IMR-90 (cell line): ENCODE measurements at regions not wholly inside any gene's neighbourhood (a gene's known extent, or its start where the extent isn't known, plus 50 kb on each side); places are given as distances from the start of the nearest gene placed in this dataset.

Source experiments
- ATAC-seq: fragments of 200-7000 bp; cut with Tn5 transposase; 2 replicates; pipeline ENCODE4 v1.9.1; 2020; ENCODE audit warnings: low read depth, mild to moderate bottlenecking, moderate library complexity
- BruUV-seq: library from RNA; stranded (reverse); fragments of 400-500 nt; replicated peaks from 2 replicates; lab custom pipeline; 2021; lab: Mats Ljungman, UMichigan
- CTCF ChIA-PET: fragments of 300-600 bp; formaldehyde crosslinking; extraction: SDS; loops from one replicate; lab custom pipeline; 2021; ENCODE audit warnings: antibody characterized with exemption; lab: Yijun Ruan, JAX
- POLR2A ChIA-PET: fragments of 300-600 bp; sonication (Branson Sonifier 250); formaldehyde crosslinking; loops from one replicate; lab custom pipeline; 2022; ENCODE audit warnings: antibody characterized with exemption; ENCODE audit not compliant: unreplicated experiment; lab: Charles Lee
- DNase-seq: peaks from one replicate; pipeline ENCODE4 v3.0.0; 2013
- H2AFZ ChIP-seq: replicated peaks from 2 replicates; pipeline ENCODE3; 2013; ENCODE audit warnings: low read length, mild to moderate bottlenecking; ENCODE audit not compliant: poor library complexity
- H2AK5ac ChIP-seq: 2 replicates; pipeline ENCODE4 v1.6.1; 2013; ENCODE audit warnings: low read depth, low read length, inconsistent platforms
- H2AK9ac ChIP-seq: replicated peaks from 2 replicates; pipeline ENCODE3; 2013; ENCODE audit warnings: mild to moderate bottlenecking, low read depth, low read length, moderate library complexity; ENCODE audit not compliant: poor library complexity
- H2BK120ac ChIP-seq: 2 replicates; pipeline ENCODE4 v1.6.1; 2013; ENCODE audit warnings: low read depth, low read length, inconsistent platforms
- H2BK15ac ChIP-seq: 3 replicates; pipeline ENCODE4 v1.6.1; 2013; ENCODE audit warnings: low read depth, low read length, inconsistent platforms
- H2BK20ac ChIP-seq: 2 replicates; pipeline ENCODE4 v1.6.1; 2013; ENCODE audit warnings: low read depth, mild to moderate bottlenecking, inconsistent platforms, low read length, moderate library complexity
- H2BK5ac ChIP-seq: 2 replicates; pipeline ENCODE4 v1.6.1; 2013; ENCODE audit warnings: mild to moderate bottlenecking, low read depth, low read length, inconsistent platforms; ENCODE audit not compliant: poor library complexity, severe bottlenecking
- H3K14ac ChIP-seq: replicated peaks from 2 replicates; pipeline ENCODE4 v1.6.1; 2013; ENCODE audit warnings: low read depth, low read length, inconsistent platforms
- H3K18ac ChIP-seq: 2 replicates; pipeline ENCODE4 v1.6.1; 2013; ENCODE audit warnings: low read depth, low read length, control low read depth
- H3K23ac ChIP-seq: 2 replicates; pipeline ENCODE4 v1.6.1; 2013; ENCODE audit warnings: low read depth, low read length, inconsistent platforms
- H3K27ac ChIP-seq: 2 replicates; pipeline ENCODE4 v1.5.1; 2013; ENCODE audit warnings: mild to moderate bottlenecking, control low read depth, low read length; ENCODE audit not compliant: insufficient read depth
- H3K27me3 ChIP-seq: 2 replicates; pipeline ENCODE4 v1.6.1; 2013; ENCODE audit warnings: low read length; ENCODE audit not compliant: control insufficient read depth, insufficient read depth
- H3K36me3 ChIP-seq: 2 replicates; pipeline ENCODE4 v1.6.1; 2013; ENCODE audit warnings: low read length, mixed read lengths; ENCODE audit not compliant: control insufficient read depth, insufficient read depth
- H3K4ac ChIP-seq: 2 replicates; pipeline ENCODE4 v1.6.1; 2013; ENCODE audit warnings: low read depth, low read length, inconsistent platforms
- H3K4me1 ChIP-seq: 2 replicates; pipeline ENCODE4 v1.6.1; 2013; ENCODE audit warnings: low read length, mixed read lengths; ENCODE audit not compliant: control insufficient read depth, insufficient read depth
- H3K4me2 ChIP-seq: 2 replicates; pipeline ENCODE4 v1.6.1; 2013; ENCODE audit warnings: low read depth, mild to moderate bottlenecking, control low read depth, low read length, moderate library complexity
- H3K4me3 ChIP-seq: 2 replicates; pipeline ENCODE4 v1.5.1; 2013; ENCODE audit warnings: low read depth, mild to moderate bottlenecking, control low read depth, low read length, moderate library complexity; ENCODE audit not compliant: insufficient read depth
- H3K56ac ChIP-seq: 2 replicates; pipeline ENCODE4 v1.6.1; 2013; ENCODE audit warnings: low read length, inconsistent platforms; ENCODE audit not compliant: insufficient read depth; ENCODE audit errors: extremely low read depth
- H3K79me1 ChIP-seq, 2 experiments: 2 replicates each; pipeline ENCODE4 v1.6.1; 2013; ENCODE audit warnings: low read length in 2 of 2, inconsistent platforms in 1 of 2, low read depth in 1 of 2
- H3K9ac ChIP-seq: 2 replicates; pipeline ENCODE4 v1.6.1; 2013; ENCODE audit warnings: low read depth, low read length, control low read depth
- H3K9me1 ChIP-seq: 2 replicates; pipeline ENCODE4 v1.6.1; 2013; ENCODE audit warnings: low read length, inconsistent platforms; ENCODE audit not compliant: insufficient read depth
- H3K9me3 ChIP-seq: 2 replicates; pipeline ENCODE4 v1.6.1; 2013; ENCODE audit warnings: low read length; ENCODE audit not compliant: control insufficient read depth, insufficient read depth
- H4K20me1 ChIP-seq: 2 replicates; pipeline ENCODE4 v1.6.1; 2013; ENCODE audit warnings: low read length, inconsistent platforms; ENCODE audit not compliant: insufficient read depth
- H4K5ac ChIP-seq: 2 replicates; pipeline ENCODE4 v1.6.1; 2013; ENCODE audit warnings: mild to moderate bottlenecking, low read depth, low read length, control low read depth
- H4K8ac ChIP-seq, 2 experiments: 2 replicates each; pipeline ENCODE4 v1.6.1; 2013; ENCODE audit warnings: low read depth in 2 of 2, low read length in 2 of 2, control low read depth in 1 of 2, inconsistent platforms in 1 of 2
- H4K91ac ChIP-seq: 2 replicates; pipeline ENCODE4 v1.6.1; 2013; ENCODE audit warnings: low read depth, low read length, inconsistent platforms; ENCODE audit not compliant: insufficient read depth
- BHLHE40 ChIP-seq: fragments of 150-350 bp; IDR thresholded peaks from 2 replicates; pipeline ENCODE4 v1.6.1; 2016; ENCODE audit warnings: mild to moderate bottlenecking, low read depth, low read length
- CEBPB ChIP-seq: IDR thresholded peaks from 2 replicates; pipeline ENCODE4 v1.6.1; 2012; ENCODE audit warnings: low read depth, low read length, improper control_type of control experiment
- CHD1 ChIP-seq: IDR thresholded peaks from 2 replicates; pipeline ENCODE4 v1.6.1; 2012; ENCODE audit warnings: low read depth, low read length, improper control_type of control experiment
- FOS ChIP-seq: fragments of 150-350 bp; IDR thresholded peaks from 2 replicates; pipeline ENCODE4 v1.6.1; 2016; ENCODE audit warnings: low read depth, low read length
- MAFK ChIP-seq: IDR thresholded peaks from 2 replicates; pipeline ENCODE4 v1.6.1; 2012; ENCODE audit warnings: low read depth, low read length, improper control_type of control experiment
- MAZ ChIP-seq: IDR thresholded peaks from 2 replicates; pipeline ENCODE4 v1.6.1; 2012; ENCODE audit warnings: low read depth, mild to moderate bottlenecking, low read length, improper control_type of control experiment, moderate library complexity, borderline replicate concordance
- MXI1 ChIP-seq: IDR thresholded peaks from 2 replicates; pipeline ENCODE4 v1.6.1; 2012; ENCODE audit warnings: low read depth, mild to moderate bottlenecking, low read length, moderate library complexity, borderline replicate concordance
- NFE2L2 ChIP-seq: fragments of 150-350 bp; IDR thresholded peaks from 2 replicates; pipeline ENCODE4 v1.6.1; 2016; ENCODE audit warnings: low read depth, mild to moderate bottlenecking, low read length
- POLR2A ChIP-seq: IDR thresholded peaks from 2 replicates; pipeline ENCODE4 v1.6.1; 2012; ENCODE audit warnings: mild to moderate bottlenecking, low read depth, low read length
- RAD21 ChIP-seq: IDR thresholded peaks from 2 replicates; pipeline ENCODE4 v1.6.1; 2012; ENCODE audit warnings: low read length, improper control_type of control experiment
- RCOR1 ChIP-seq: IDR thresholded peaks from 2 replicates; pipeline ENCODE4 v1.6.1; 2012; ENCODE audit warnings: mild to moderate bottlenecking, low read length, improper control_type of control experiment; ENCODE audit not compliant: insufficient replicate concordance
- RFX5 ChIP-seq: IDR thresholded peaks from 2 replicates; pipeline ENCODE4 v1.8.0; 2012; ENCODE audit warnings: low read depth, mild to moderate bottlenecking, low read length, moderate library complexity
- SMC3 ChIP-seq: fragments of 150-350 bp; IDR thresholded peaks from 2 replicates; pipeline ENCODE4 v1.6.1; 2016; ENCODE audit warnings: low read depth, mild to moderate bottlenecking, antibody characterized with exemption, low read length, moderate library complexity
- WGBS, 2 experiments: methylation state at CpG; one replicate each; pipeline versions ENCODE4 v1.1.5 to v1.1.7; 2013; ENCODE audit warnings: missing lambda C conversion rate in 2 of 2; ENCODE audit not compliant: insufficient read length in 1 of 2; ENCODE audit errors: extremely low coverage in 2 of 2; 5-methylcytosine and 5-hydroxymethylcytosine counted together
- dilution Hi-C: fragments of 300-500 bp; cut with HindIII; formaldehyde crosslinking; loops from one replicate; pipeline ENCODE4 v1.14.3; 2018; ENCODE audit warnings: low sequenced_read_pairs; ENCODE audit not compliant: unreplicated experiment
- in situ Hi-C: fragments of 300-500 bp; cut with MboI; formaldehyde crosslinking; loops from 3 replicates; pipeline ENCODE4 v1.14.3; 2019; ENCODE audit warnings: low sequenced_read_pairs, inconsistent platforms, mixed read lengths
- intact Hi-C: fragments of 100-400 bp; cut with micrococcal nuclease; formaldehyde crosslinking; loops from 2 replicates; pipeline ENCODE4 v1.10.0; 2022
- TF ChIP-seq, protein P1 (sequence below): fragments of 150-350 bp; IDR thresholded peaks from 2 replicates; pipeline ENCODE4 v1.6.1; 2017; ENCODE audit warnings: mild to moderate bottlenecking, antibody characterized with exemption, low read length, low read depth
- TF ChIP-seq, protein P2 (sequence below): conservative IDR thresholded peaks from 2 replicates; pipeline ENCODE4 v1.5.1; 2012; ENCODE audit warnings: mild to moderate bottlenecking, low read depth, low read length, improper control_type of control experiment
- TF ChIP-seq, protein P3 (sequence below): fragments of 150-350 bp; IDR thresholded peaks from 2 replicates; pipeline ENCODE4 v1.6.1; 2016; ENCODE audit warnings: low read depth, mild to moderate bottlenecking, low read length, moderate library complexity, borderline replicate concordance

DNA sequence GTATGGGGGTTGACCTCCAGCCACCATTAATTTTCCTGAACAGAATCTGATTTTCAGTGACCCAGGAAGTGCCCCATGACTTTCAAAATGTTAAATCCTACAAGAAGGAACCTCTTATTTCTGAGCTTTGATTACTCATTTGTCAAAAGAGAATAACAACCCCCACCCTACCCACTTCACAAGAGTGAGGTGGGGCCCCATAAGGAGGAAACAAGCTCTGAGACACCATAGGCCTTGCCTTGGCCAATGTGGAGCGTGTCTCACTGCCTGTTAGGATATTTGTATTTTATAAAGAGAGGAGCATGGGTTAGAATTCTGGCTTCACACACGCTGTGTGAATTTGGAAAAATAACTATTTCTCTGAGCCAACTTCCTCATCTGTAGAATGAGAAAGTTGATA is 158.9 kb downstream of the TTC32 start:
- Histone ChIP-seq H3K79me1 (no peaks in the 10 kb centered on the region), H3K9me3 (no peaks in the 10 kb centered on the region), H4K91ac (no peak overlapping the region), H2AK5ac (no peak overlapping the region), H3K4me2 (no peak overlapping the region), H4K8ac (no peak overlapping the region), H3K4me3 (no peak overlapping the region), H3K56ac (no peak overlapping the region), H3K4me1 (peaks cover 21% of the 10 kb centered on the region), H3K14ac (no peak overlapping the region), H3K18ac (no peak overlapping the region), H3K4ac (no peak overlapping the region), H3K27ac (no peak overlapping the region), H4K5ac (no peak overlapping the region), H2BK120ac (no peak overlapping the region), H3K9ac (no peak overlapping the region), H4K20me1 (no peaks in the 10 kb centered on the region), H2BK5ac (no peak overlapping the region), H3K36me3 (no peaks in the 10 kb centered on the region), H2BK15ac (no peak overlapping the region), H3K27me3 (no peaks in the 10 kb centered on the region), H2BK20ac (no peak overlapping the region), H3K9me1 (peaks cover 17% of the 10 kb centered on the region), H2AK9ac (no peak overlapping the region), H2AFZ (no peak overlapping the region), H3K23ac (no peak overlapping the region)
- no peak for DNase-seq
- no TSS peak for BruUV-seq
- POLR2A ChIA-PET, result no interaction called here
- intact Hi-C loops (no loop called here), in situ Hi-C loops (no loop called here), dilution Hi-C loops (no loop called here)
- no peak for ATAC-seq
- no peak for TF ChIP-seq RAD21
- no peak for TF ChIP-seq MAZ
- TF ChIP-seq, protein P1, sequence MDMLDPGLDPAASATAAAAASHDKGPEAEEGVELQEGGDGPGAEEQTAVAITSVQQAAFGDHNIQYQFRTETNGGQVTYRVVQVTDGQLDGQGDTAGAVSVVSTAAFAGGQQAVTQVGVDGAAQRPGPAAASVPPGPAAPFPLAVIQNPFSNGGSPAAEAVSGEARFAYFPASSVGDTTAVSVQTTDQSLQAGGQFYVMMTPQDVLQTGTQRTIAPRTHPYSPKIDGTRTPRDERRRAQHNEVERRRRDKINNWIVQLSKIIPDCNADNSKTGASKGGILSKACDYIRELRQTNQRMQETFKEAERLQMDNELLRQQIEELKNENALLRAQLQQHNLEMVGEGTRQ, result no peak
- no peak for TF ChIP-seq BHLHE40
- no peak for TF ChIP-seq RCOR1
- no peak for TF ChIP-seq MAFK
- TF ChIP-seq CHD1, result no peak
- TF ChIP-seq POLR2A, result no peak
- TF ChIP-seq MXI1, result no peak
- TF ChIP-seq, protein P2, sequence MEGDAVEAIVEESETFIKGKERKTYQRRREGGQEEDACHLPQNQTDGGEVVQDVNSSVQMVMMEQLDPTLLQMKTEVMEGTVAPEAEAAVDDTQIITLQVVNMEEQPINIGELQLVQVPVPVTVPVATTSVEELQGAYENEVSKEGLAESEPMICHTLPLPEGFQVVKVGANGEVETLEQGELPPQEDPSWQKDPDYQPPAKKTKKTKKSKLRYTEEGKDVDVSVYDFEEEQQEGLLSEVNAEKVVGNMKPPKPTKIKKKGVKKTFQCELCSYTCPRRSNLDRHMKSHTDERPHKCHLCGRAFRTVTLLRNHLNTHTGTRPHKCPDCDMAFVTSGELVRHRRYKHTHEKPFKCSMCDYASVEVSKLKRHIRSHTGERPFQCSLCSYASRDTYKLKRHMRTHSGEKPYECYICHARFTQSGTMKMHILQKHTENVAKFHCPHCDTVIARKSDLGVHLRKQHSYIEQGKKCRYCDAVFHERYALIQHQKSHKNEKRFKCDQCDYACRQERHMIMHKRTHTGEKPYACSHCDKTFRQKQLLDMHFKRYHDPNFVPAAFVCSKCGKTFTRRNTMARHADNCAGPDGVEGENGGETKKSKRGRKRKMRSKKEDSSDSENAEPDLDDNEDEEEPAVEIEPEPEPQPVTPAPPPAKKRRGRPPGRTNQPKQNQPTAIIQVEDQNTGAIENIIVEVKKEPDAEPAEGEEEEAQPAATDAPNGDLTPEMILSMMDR, result no peak
- no peak for TF ChIP-seq FOS
- no peak for TF ChIP-seq NFE2L2
- no peak for TF ChIP-seq RFX5
- TF ChIP-seq, protein P3, sequence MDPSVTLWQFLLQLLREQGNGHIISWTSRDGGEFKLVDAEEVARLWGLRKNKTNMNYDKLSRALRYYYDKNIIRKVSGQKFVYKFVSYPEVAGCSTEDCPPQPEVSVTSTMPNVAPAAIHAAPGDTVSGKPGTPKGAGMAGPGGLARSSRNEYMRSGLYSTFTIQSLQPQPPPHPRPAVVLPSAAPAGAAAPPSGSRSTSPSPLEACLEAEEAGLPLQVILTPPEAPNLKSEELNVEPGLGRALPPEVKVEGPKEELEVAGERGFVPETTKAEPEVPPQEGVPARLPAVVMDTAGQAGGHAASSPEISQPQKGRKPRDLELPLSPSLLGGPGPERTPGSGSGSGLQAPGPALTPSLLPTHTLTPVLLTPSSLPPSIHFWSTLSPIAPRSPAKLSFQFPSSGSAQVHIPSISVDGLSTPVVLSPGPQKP, result no peak
- TF ChIP-seq CEBPB, result no peak
- TF ChIP-seq SMC3, result no peak
- CTCF ChIA-PET, result interaction anchor here (1.7 kb wide), 1 partner anchor 76 kb away, joined by 4 read pairs; no protein-coding TSS in a partner anchor
- WGBS, 2 experiments, result no CpG with 5 or more reads among the region's 2 CpGs
